HepG2 (cell line): ENCODE measurements at regions not wholly inside any gene's neighbourhood (a gene's known extent, or its start where the extent isn't known, plus 50 kb on each side); places are given as distances from the start of the nearest gene placed in this dataset.

Experiments used
- ATF7 ChIP-seq, 2 experiments: fragments of 450-650 bp in 1 of 2; sonication (generic) in 1 of 2; formaldehyde crosslinking in 1 of 2; IDR thresholded peaks; 2 replicates each; pipeline versions ENCODE4 v1.4.0 to v1.6.1; 2016 to 2020; ENCODE audit warnings: antibody characterized with exemption in 1 of 2, mild to moderate bottlenecking in 1 of 2, missing genetic modification reagents in 1 of 2
- ATRX ChIP-seq: sonication (generic); formaldehyde crosslinking; IDR thresholded peaks from 2 replicates; pipeline ENCODE4 v1.4.0; 2020; ENCODE audit warnings: missing genetic modification reagents, borderline replicate concordance
- DNMT1 ChIP-seq: sonication (generic); formaldehyde crosslinking; IDR thresholded peaks from 2 replicates; pipeline ENCODE4 v1.5.1; 2020; ENCODE audit warnings: mild to moderate bottlenecking, missing genetic modification reagents
- HIVEP1 ChIP-seq: sonication (generic); formaldehyde crosslinking; IDR thresholded peaks from 2 replicates; pipeline ENCODE4 v1.4.0; 2020; ENCODE audit warnings: mild to moderate bottlenecking, missing genetic modification reagents
- MIXL1 ChIP-seq: IDR thresholded peaks from 2 replicates; pipeline ENCODE4 v1.6.1; 2016
- NCOA2 ChIP-seq: sonication (generic); formaldehyde crosslinking; IDR thresholded peaks from 2 replicates; pipeline ENCODE4 v1.8.0; 2022; ENCODE audit warnings: inconsistent platforms
- POLR2A ChIP-seq, 2 experiments: IDR thresholded peaks; 2 replicates each; pipeline ENCODE4 v1.6.1; 2011; ENCODE audit warnings: low read depth in 2 of 2, low read length in 2 of 2, mild to moderate bottlenecking in 1 of 2, moderate library complexity in 1 of 2; ENCODE audit not compliant: insufficient read depth in 1 of 2
- SIN3A ChIP-seq: IDR thresholded peaks from 2 replicates; pipeline ENCODE4 v1.6.1; 2011; ENCODE audit warnings: low read depth, mild to moderate bottlenecking, control low read depth, low read length, borderline replicate concordance
- ZBTB7A ChIP-seq: sonication (generic); formaldehyde crosslinking; IDR thresholded peaks from 2 replicates; pipeline ENCODE4 v1.8.0; 2022; ENCODE audit warnings: mild to moderate bottlenecking, missing genetic modification reagents
- ZNF383 ChIP-seq: sonication (generic); formaldehyde crosslinking; IDR thresholded peaks from 2 replicates; pipeline ENCODE4 v1.4.0; 2020; ENCODE audit warnings: missing genetic modification reagents, mild to moderate bottlenecking, borderline replicate concordance
- TF ChIP-seq, protein P1 (sequence below): IDR thresholded peaks from 2 replicates; pipeline ENCODE4 v1.6.1; 2012; ENCODE audit warnings: inconsistent platforms

DNA sequence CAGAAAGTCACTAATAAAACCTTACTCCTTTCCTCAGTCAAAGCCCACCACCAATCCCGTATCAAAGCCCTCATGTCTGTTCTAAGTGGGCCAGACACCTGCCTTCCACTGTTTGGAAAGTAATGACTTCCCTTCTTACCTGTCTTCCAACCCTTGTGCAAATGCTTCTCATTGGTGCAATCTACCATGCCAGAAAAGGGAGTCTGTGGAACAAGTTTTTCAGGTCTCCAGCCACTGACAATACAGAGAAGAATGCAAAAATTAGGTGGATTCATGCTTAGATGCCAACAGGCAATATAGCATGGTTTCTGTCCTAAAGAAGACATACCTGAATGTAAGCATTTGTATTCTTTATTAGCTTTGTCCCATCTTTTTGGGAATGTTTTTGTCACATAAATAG, 1140.6 kb upstream of the LRRTM1 start:
- TF ChIP-seq MIXL1 (CRISPR knock-in tag) (no peak), NCOA2 (CRISPR knock-in tag) (no peak), ATF7 (IDR thresholded peaks at IDR 0.05) (no peak), ATF7 (CRISPR knock-in tag; IDR thresholded peaks at IDR 0.05) (no peak), SIN3A (no peak), DNMT1 (CRISPR knock-in tag) (no peak), HIVEP1 (no peak), ZNF383 (CRISPR knock-in tag) (no peak), ZBTB7A (CRISPR knock-in tag) (no peak), ATRX (no peak), POLR2A (IDR thresholded peaks at IDR 0.05; ENCODE audit: insufficient read depth in 1 of 2, low read depth in 2 of 2, low read length in 2 of 2) (no peak)
- TF ChIP-seq, protein P1, sequence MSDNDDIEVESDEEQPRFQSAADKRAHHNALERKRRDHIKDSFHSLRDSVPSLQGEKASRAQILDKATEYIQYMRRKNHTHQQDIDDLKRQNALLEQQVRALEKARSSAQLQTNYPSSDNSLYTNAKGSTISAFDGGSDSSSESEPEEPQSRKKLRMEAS, result no peak
